ENCODE measurements at regions not wholly inside any gene's neighbourhood (a gene's known extent, or its start where the extent isn't known, plus 50 kb on each side); places are given as distances from the start of the nearest gene placed in this dataset.

- Histone ChIP-seq H3K4me3 (no peak overlapping the region), H3K9me3 (peaks cover 0 to 6% (median 0%) of the 10 kb centered on the region in 4 donors), H3K36me3 (no peaks in the 10 kb centered on the region), H3K27me3 (peaks cover 0 to 13% (median 0%) of the 10 kb centered on the region in 3 donors), H3K27ac (no peak overlapping the region), H3K4me1 (peaks cover 0 to 10% (median 3%) of the 10 kb centered on the region in 4 donors)
- intact Hi-C loops (cut with DNase I; ENCODE audit: low total_unique reads) = no loop called here
- no peak for DNase-seq
- TF ChIP-seq, protein P1, sequence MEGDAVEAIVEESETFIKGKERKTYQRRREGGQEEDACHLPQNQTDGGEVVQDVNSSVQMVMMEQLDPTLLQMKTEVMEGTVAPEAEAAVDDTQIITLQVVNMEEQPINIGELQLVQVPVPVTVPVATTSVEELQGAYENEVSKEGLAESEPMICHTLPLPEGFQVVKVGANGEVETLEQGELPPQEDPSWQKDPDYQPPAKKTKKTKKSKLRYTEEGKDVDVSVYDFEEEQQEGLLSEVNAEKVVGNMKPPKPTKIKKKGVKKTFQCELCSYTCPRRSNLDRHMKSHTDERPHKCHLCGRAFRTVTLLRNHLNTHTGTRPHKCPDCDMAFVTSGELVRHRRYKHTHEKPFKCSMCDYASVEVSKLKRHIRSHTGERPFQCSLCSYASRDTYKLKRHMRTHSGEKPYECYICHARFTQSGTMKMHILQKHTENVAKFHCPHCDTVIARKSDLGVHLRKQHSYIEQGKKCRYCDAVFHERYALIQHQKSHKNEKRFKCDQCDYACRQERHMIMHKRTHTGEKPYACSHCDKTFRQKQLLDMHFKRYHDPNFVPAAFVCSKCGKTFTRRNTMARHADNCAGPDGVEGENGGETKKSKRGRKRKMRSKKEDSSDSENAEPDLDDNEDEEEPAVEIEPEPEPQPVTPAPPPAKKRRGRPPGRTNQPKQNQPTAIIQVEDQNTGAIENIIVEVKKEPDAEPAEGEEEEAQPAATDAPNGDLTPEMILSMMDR (IDR thresholded peaks at IDR 0.05) = no peak
- TF ChIP-seq POLR2AphosphoS5 (IDR thresholded peaks at IDR 0.05) (no peak), POLR2A (IDR thresholded peaks at IDR 0.05) (no peak), EP300 (IDR thresholded peaks at IDR 0.05) (no peak)
- WGBS, 5 donors = 41 to 51% (median 47%) methylated on average over 20 of the region's 20 CpGs
Observed at GRCh38 chr18:78241535-78242253, 737.9 kb upstream of the SALL3 start.

- peaks cover 0 to 18% (median 0%) of the 10 kb centered on the region in 3 donors for H3K27me3 ChIP-seq
- peak in 1 of 2 donors; percentile 68 for DNase-seq
- H3K4me1 ChIP-seq = peaks cover 0 to 10% (median 3%) of the 10 kb centered on the region in 4 donors
- 11 to 41% (median 17%) methylated on average over 2 of the region's 2 CpGs for WGBS, 5 donors
- TF ChIP-seq EP300 (IDR thresholded peaks at IDR 0.05) (no peak), POLR2AphosphoS5 (IDR thresholded peaks at IDR 0.05) (no peak), POLR2A (IDR thresholded peaks at IDR 0.05) (no peak)
- TF ChIP-seq, protein P1 (IDR thresholded peaks at IDR 0.05) = no peak
- no peaks in the 10 kb centered on the region for H3K36me3 ChIP-seq
- intact Hi-C loops (cut with DNase I; ENCODE audit: low total_unique reads) = no loop called here
- H3K27ac ChIP-seq = no peak overlapping the region
- H3K4me3 ChIP-seq = no peak overlapping the region
- H3K9me3 ChIP-seq = peaks cover 0 to 6% (median 0%) of the 10 kb centered on the region in 4 donors
Observed at GRCh38 chr18:78242254-78242643, 737.4 kb upstream of the SALL3 start.

- no peak for TF ChIP-seq EP300 (IDR thresholded peaks at IDR 0.05)
- no peak for TF ChIP-seq POLR2A (IDR thresholded peaks at IDR 0.05)
- TF ChIP-seq, protein P1 (IDR thresholded peaks at IDR 0.05) = no peak
- no peak for TF ChIP-seq POLR2AphosphoS5 (IDR thresholded peaks at IDR 0.05)
- peaks cover 0 to 18% (median 0%) of the 10 kb centered on the region in 3 donors for H3K27me3 ChIP-seq
- H3K27ac ChIP-seq = no peak overlapping the region
- H3K9me3 ChIP-seq = peaks cover 0 to 6% (median 0%) of the 10 kb centered on the region in 4 donors
- H3K4me1 ChIP-seq = peaks cover 0 to 10% (median 3%) of the 10 kb centered on the region in 4 donors
- H3K36me3 ChIP-seq = no peaks in the 10 kb centered on the region
- no peak for DNase-seq
- intact Hi-C loops (cut with DNase I; ENCODE audit: low total_unique reads) = no loop called here
- no peak overlapping the region for H3K4me3 ChIP-seq
- WGBS, 5 donors = 56 to 77% (median 71%) methylated on average over 12 of the region's 12 CpGs
Observed at GRCh38 chr18:78242806-78243205, 736.8 kb upstream of the SALL3 start.

DNA sequence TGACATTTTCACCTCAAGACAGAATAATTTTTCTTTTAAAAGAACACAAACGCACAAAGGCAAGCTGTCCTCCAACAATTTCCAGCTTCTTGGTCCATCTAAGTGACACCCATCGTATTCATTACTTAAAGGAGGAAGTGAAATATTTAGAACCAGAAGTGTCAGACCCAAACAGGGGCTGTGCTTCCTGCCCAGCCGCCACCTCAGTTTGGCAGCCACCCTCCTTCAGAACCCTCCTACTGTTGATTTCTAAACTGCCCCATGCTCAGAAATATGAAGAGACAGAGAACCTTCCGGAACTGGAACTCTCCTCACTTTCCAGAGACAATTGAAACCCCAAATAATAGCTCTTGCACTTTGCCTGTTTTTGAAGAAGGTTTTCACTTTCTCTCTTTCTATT lies 734.8 kb upstream of the SALL3 start:
- 57 to 74% (median 63%) methylated on average over 4 of the region's 4 CpGs for WGBS, 5 donors
- H3K4me1 ChIP-seq = peaks cover 0 to 10% (median 3%) of the 10 kb centered on the region in 4 donors
- H3K27me3 ChIP-seq = peaks cover 0 to 18% (median 0%) of the 10 kb centered on the region in 3 donors
- no peak overlapping the region for H3K4me3 ChIP-seq
- no peak overlapping the region for H3K27ac ChIP-seq
- no peaks in the 10 kb centered on the region for H3K9me3 ChIP-seq
- no peaks in the 10 kb centered on the region for H3K36me3 ChIP-seq
- intact Hi-C loops (cut with DNase I; ENCODE audit: low total_unique reads) = no loop called here
- TF ChIP-seq POLR2A (IDR thresholded peaks at IDR 0.05) (no peak), POLR2AphosphoS5 (IDR thresholded peaks at IDR 0.05) (no peak), EP300 (IDR thresholded peaks at IDR 0.05) (no peak)
- TF ChIP-seq, protein P1 (IDR thresholded peaks at IDR 0.05) = no peak
- DNase-seq = no peak
